ENCODE measurements at regions not wholly inside any gene's neighbourhood (a gene's known extent, or its start where the extent isn't known, plus 50 kb on each side); places are given as distances from the start of the nearest gene placed in this dataset.

- TF ChIP-seq EP300 (IDR thresholded peaks at IDR 0.05) (no peak), CTCF (IDR thresholded peaks at IDR 0.05) (no peak), POLR2A (IDR thresholded peaks at IDR 0.05) (no peak)
Observed at GRCh38 chr16:85180047-85180826, 68.0 kb upstream of the CIBAR2 start.
